ENCODE measurements at regions not wholly inside any gene's neighbourhood (a gene's known extent, or its start where the extent isn't known, plus 50 kb on each side); places are given as distances from the start of the nearest gene placed in this dataset.

DNA sequence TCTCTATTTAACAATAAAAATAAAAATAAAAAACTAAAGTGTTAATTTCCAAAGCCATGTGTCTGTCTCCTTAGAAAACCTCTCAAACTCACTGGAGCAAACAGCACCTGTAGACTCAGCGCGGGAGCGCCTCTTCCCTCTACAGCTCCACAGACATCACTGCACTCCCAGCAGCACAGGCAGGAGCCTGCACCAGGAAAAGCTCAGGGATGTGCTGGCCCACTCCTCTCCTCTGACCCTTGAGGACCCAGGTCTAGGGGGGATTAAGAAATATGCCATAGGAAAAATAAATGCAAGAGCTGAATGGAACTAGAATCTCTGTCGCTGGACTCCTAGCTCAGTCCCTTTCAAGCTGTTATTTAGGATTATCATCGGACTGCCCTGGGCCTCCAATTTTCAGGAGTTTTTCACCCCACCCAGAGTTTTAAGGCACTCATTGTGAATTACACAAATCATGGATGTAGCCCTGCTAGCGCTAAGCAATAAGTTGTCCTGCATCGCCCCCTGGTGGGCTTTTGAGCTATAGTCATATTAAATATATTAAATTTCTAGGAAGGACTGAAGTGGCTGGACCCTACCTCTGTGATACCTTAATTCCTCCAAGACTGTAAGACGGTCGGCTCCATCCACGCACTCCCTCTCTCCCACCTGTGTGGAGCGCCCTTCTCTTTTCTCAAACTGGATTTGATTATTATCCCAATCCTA, 333.9 kb downstream of the UQCRFS1 start:
- DNase-seq (ENCODE audit: extremely low read depth in 1 of 11, low read depth in 9 of 11, low spot score in 4 of 11), result peak; percentile 31 to 77 (median 66)

- no peak for DNase-seq (ENCODE audit: extremely low read depth in 1 of 11, low read depth in 9 of 11, low spot score in 4 of 11)
Measured at GRCh38 chr19:28876609-28877123, 336.3 kb downstream of the UQCRFS1 start.

- DNase-seq (ENCODE audit: extremely low read depth in 1 of 11, low read depth in 9 of 11, low spot score in 4 of 11), result no peak
Measured at GRCh38 chr19:28874742-28875141, 338.2 kb downstream of the UQCRFS1 start.

DNA sequence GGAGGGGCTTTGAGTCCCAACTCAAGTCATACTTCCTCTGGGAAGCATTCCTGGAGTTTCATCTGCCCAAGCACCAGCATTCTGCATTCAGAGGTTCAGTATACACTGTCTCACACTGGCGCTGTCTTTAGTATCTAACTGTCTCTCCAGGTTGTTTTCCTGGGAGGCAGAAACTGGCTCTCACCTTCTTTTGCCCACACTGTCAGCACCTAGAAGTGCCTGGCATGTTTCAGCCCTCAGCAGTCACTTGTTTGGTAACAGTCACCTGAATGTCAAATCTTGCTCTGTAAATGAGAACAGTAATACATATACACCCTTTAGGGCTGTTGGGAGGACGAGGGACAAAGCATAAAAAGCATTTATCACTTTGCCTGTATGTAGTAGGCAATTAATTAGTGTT, 339.6 kb downstream of the UQCRFS1 start:
- no peak for DNase-seq (ENCODE audit: extremely low read depth in 1 of 11, low read depth in 9 of 11, low spot score in 4 of 11)

DNA sequence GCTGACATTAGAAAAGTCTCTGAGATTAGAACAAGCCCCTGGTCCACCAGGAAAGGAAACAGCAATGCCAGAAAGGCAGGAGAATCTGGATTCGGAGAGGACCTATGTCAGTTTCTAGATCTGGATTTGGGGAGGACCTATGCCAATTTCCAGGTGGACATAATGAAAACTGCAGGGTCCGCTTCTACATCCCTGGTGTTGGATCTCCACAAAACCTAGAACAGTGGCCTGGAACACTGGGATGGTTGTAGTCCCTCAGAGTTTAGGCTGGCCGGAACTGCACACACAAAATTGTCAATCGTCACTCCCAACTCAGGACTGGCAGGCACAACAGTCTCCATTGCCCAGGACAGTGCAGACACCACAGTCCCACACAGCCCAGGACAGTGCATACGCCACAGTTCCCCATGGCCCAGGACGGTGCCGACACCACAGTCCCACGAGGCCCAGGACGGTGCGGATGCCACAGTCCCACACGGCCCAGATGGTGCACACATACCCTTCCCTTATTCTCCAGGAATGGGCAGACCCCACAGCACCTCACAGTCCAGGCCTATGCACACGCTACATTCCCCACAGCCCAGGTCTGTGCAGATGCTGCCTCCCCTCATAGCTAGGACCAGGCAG, 341.7 kb downstream of the UQCRFS1 start:
- no peak for DNase-seq (ENCODE audit: extremely low read depth in 1 of 11, low read depth in 9 of 11, low spot score in 4 of 11)

GRCh38 chr19:28869459-28869858, 343.5 kb downstream of the UQCRFS1 start:
- no peak for DNase-seq (ENCODE audit: extremely low read depth in 1 of 11, low read depth in 9 of 11, low spot score in 4 of 11)

DNA sequence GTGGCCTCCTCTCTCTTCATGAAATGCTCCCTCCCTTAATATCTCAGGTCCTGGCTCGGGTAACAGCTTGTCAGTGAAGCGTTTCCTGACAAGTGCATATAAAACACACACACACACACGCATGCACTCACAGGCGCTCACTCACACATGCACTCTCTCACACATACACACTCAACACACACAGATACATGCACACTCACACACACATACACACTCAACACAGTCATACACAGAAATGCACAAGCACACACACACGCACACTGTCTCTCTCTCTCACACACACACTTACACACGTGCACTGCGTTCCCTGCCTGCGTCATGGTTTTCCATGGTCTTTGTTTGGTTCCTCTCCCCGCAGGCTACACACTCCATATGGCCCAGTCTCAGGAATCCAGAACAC, 344.1 kb downstream of the UQCRFS1 start:
- no peak for DNase-seq (ENCODE audit: extremely low read depth in 1 of 11, low read depth in 9 of 11, low spot score in 4 of 11)

- no peak for DNase-seq (ENCODE audit: extremely low read depth in 1 of 11, low read depth in 9 of 11, low spot score in 4 of 11)
Measured at GRCh38 chr19:28867978-28868377, 345.0 kb downstream of the UQCRFS1 start.

- no peak for DNase-seq (ENCODE audit: extremely low read depth in 1 of 11, low read depth in 9 of 11, low spot score in 4 of 11)
Measured at GRCh38 chr19:28864577-28865042, 348.3 kb downstream of the UQCRFS1 start.

DNA sequence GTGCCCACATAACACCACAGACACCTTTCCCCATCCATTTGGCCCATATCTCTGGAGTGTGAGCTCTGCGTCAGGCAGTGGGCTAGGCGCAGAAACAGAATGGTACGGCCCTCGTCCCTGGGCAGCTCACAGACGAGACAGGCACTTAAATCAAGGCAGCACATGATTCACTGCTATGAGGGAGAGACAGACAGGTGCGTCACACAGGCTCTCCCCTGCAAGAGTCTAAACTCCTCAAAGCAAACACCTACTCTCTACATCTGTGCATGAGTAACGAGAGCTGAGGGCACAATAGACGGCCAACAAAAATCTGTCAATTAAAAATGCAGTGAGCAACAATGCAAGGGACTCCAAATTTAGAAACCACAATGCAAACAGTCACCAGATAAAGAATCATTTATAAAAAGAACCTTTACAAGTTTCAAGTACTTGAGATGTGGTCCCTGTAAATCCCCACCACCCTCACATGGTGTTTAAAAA, 348.9 kb downstream of the UQCRFS1 start:
- no peak for DNase-seq (ENCODE audit: extremely low read depth in 1 of 11, low read depth in 9 of 11, low spot score in 4 of 11)

GRCh38 chr19:28862238-28862637, 350.7 kb downstream of the UQCRFS1 start:
- no peak for DNase-seq (ENCODE audit: extremely low read depth in 1 of 11, low read depth in 9 of 11, low spot score in 4 of 11)

DNA sequence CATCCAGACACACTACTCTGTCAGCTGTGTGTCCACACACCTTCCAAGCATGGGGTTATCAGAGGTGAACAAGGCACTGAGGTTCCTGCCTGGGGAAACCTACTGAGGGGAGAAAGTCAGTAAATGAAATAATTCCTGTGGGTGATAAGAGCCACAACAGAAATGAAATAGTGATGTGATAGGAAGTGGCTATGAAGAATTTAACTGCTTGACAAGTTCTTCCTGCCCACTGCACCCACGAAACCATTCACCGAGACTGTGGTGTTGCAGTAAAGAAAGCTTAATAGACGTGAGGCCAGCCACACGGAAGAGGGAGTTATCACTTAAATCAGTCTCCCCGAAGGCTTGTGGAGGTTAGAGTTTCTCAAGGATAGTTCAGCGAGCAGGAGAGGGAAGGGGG, 353.1 kb downstream of the UQCRFS1 start:
- DNase-seq (ENCODE audit: extremely low read depth in 1 of 11, low read depth in 9 of 11, low spot score in 4 of 11), result no peak

DNA sequence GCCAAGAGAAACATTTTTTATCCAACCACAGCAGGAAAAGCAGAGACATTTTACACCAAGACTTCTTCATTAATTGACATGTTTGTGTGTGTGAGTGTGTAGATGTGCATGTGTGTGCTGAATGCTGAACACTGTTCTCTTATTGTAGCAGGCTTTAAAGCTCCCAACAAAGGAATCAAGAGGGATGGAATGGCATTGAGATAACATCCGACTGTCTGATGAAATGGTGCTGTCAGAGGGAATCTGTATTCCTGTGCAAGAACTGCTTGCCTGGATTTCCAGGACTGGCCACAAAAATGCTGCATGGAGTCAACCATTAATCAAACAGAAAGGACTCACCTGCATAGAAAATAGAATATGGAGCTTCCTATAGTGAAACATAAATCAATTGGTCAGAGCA, 354.0 kb downstream of the UQCRFS1 start:
- DNase-seq (ENCODE audit: extremely low read depth in 1 of 11, low read depth in 9 of 11, low spot score in 4 of 11), result no peak

DNA sequence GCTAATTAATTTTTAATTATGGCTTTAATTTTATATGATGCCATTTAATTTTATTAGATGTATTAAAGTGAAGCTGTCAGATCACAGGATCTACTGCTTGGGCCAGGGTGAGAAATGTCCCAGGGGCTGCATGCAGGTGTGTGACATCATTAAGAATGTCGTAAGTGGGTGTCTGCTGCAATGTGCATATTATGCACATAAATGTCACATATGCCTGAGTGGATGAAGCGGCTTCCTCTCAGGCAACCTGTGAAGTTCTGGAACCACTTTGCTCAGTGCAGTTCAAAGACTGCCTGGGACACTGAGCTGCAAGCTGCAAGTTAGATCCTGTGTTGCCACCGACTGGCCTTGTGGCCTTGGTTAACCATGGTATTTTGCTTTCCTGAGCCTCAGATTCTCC, 355.0 kb downstream of the UQCRFS1 start:
- DNase-seq (ENCODE audit: extremely low read depth in 1 of 11, low read depth in 9 of 11, low spot score in 4 of 11), result no peak

DNA sequence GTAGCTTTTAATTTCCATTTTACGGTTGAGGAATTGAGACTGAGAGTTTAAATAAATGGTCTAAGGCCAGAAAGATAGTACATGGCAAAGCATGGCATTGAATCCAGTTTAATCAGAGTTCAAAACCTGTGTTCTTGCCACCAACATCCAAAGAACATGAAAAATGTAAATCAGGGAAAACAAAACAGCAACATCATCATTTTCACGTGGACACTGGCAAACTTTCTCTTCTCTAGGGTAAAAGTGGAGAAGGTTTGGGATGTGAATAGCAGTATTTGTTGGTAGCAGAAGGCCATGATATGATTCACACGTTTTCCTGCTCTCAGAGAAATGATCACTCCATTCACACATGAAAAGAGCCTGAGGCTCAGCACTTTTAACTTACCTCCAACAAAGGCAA, 357.7 kb downstream of the UQCRFS1 start:
- no peak for DNase-seq (ENCODE audit: extremely low read depth in 1 of 11, low read depth in 9 of 11, low spot score in 4 of 11)

DNA sequence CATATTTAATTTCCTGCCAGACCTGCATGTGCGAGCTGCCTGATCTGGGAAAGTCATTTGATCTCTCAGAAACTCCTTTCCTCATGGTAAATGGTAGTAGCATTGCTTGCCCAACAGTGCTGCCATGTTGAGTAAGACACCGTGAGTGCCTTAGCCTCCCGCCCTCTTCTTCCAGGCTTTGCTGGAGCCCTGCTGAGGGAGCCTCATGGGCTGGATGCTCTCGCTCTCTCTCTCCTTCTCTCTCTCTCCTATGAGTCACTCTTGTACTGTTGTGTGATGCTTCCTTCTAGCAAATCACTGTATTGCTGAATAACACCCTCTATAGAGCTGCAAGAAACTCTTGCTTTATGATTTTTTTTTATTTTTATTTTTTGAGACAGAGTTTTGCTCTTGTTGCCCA, 365.5 kb downstream of the UQCRFS1 start:
- DNase-seq (ENCODE audit: extremely low read depth in 1 of 11, low read depth in 9 of 11, low spot score in 4 of 11), result no peak

DNA sequence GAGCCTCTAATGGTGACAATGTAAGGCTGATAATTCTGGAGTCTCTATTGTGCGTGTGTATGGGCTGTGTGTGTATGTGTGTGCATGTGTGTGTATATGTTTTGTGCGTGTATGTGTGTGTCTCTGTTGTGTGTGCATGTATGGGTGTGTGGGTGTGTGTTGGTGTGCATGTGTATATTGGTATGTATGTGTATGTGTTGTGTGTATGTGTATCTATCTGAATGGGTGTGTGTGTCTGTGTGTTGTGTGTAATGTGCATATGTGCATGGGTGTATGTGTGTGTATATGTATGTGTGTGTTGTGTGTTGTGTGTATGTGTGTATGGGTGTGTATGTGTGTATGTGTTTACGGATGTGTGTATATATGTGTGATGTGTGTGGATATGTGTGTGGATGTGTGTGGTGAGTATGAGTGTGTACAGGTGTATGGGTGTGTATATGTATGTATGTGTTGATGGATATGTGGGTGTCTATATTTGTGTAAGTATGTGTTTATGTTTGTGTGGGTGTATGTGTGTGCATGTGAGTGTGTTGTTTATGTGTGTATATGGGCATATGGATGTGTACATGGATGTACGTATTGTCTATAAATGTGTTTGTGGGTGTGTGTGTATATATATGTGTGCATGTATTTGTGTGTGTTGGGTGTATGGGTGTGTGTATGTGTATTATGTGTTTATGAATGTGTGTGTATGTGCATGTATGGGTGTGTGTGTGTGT, 366.7 kb downstream of the UQCRFS1 start:
- DNase-seq (ENCODE audit: extremely low read depth in 1 of 11, low read depth in 9 of 11, low spot score in 4 of 11), result no peak

DNA sequence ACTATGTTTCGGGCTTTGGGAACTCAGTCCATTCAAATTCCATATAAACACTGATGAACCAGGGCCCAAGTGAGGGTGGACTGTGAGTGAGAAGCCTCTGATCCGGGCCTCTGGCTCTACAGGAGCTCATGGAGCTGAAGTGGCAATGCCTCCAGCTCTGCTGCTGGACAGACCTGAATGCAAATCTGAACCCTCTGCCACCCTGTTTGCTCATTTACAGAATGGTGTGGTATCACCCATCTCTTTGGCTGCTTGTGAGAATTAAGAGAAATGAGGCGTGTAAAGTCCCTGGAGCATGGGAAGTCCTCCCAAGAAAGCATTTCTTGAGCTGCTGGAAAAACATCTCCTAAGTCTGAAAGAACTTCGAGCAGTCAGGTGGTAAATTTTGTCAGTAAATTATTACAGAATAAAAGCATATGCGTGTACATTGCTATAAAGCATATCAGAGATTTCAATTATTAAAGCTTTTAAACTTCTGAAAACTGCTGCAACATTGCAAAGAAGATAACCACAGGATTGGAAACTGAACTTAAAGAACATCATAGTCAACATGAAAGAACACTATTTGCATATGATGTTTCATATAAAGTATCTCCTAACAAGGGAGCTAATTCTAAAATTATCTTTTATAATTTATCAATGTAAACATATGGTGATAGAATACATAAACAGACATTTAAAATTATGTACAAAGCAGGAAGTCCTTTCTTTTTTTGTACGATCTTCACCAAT, 369.0 kb downstream of the UQCRFS1 start:
- peak in 1 of 11 donors; percentile 14 for DNase-seq (ENCODE audit: extremely low read depth in 1 of 11, low read depth in 9 of 11, low spot score in 4 of 11)

DNA sequence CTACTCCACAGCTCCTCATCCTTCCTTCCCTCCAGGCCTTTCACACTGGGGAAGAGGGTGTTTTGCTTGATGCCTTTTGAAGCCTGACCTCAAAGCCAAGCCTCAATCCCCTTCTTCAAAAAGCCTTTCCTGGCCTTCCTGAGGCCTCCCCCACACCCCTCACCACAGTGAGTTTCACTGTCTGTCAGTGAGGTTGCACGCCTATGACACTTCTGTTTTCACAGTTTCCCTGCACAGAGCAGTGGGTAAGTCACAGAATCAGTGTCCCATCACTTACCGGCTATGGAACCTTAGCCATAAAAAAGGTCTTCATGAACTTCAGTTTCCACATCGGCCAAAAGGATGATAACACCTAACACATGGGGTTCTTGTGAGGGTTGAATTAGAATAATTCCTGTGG, 371.4 kb downstream of the UQCRFS1 start:
- DNase-seq (ENCODE audit: extremely low read depth in 1 of 11, low read depth in 9 of 11, low spot score in 4 of 11), result no peak
